ENCODE measurements at regions not wholly inside any gene's neighbourhood (a gene's known extent, or its start where the extent isn't known, plus 50 kb on each side); places are given as distances from the start of the nearest gene placed in this dataset.
"Not testable (repeated sequence)": the region's sequence is repeated elsewhere in the genome, so short reads cannot be mapped to it uniquely, and the experiment has no call there.

DNA sequence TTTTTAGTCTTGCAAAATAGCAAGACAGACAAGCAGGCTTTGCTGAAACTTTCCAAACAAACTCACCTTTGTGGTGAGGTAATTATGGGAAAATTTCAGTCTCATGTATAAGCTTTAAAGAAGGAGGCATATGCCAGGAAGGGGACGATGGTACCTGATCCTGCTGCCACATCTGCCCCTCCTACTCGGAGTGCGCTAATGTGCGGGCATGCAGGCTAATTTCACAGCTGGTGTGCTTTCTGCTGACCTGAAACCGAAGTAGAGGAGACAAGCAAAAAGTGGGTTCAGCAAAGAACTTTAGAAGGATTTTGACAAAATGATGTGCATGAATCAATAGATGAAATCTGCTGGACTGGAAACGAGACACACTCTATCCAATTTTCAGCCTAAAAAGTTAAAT lies 117.1 kb upstream of the IRX4 start:
- FAIRE-seq, result no peak
- no peak for DNase-seq (ENCODE audit: insufficient read length, low spot score)
- no peak for TF ChIP-seq POLR2A (IDR thresholded peaks at IDR 0.05; ENCODE audit: low read depth, low read length)

DNA sequence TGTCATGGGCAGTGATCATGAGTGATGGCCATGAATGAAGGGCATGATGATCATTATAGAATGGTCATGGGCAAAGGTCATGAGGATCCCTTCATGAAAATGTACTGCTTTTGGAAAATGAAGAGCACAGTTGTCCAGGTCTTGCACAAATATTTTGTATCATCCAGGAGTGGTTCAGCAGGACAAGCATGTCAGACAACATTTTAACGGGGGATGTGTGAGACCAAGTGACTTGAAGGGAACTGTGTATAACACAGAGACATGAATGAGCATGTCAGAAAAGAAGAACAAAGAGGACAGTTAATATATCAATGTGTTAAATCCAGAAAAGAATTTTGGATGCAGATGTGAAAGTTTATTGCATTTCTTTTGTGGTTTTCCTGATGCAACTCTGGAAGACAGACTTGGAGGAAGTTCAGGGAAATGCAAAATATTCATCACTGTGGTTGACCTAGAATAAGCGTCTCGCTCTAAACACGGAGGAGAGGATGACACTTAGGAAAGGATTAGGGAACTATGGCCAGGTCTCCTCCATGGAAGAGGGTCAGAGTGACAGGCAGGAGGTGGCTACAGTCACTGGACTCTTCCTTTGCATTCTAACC lies 116.1 kb upstream of the IRX4 start:
- no peak for DNase-seq (ENCODE audit: insufficient read length, low spot score)
- TF ChIP-seq POLR2A (IDR thresholded peaks at IDR 0.05; ENCODE audit: low read depth, low read length), result no peak
- FAIRE-seq, result no peak

DNA sequence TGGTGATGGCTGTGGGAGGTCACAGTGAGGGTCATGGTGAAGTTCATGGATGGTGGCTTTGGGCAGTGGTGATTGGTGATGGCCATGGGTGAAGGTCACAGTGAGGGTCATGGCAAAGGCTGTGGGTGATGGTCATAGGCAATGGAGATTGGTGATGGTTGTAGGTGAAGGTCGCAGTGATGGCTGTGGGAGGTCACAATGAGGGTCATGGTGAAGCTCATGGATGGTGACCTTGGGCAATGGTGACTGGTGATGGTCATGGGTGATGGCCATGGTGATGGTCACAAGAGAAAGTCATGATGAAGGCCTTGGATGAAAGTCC lies 115.6 kb upstream of the IRX4 start:
- FAIRE-seq (no peak), DNase-seq (ENCODE audit: insufficient read length, low spot score) (no peak)
- no peak for TF ChIP-seq POLR2A (IDR thresholded peaks at IDR 0.05; ENCODE audit: low read depth, low read length)

DNA sequence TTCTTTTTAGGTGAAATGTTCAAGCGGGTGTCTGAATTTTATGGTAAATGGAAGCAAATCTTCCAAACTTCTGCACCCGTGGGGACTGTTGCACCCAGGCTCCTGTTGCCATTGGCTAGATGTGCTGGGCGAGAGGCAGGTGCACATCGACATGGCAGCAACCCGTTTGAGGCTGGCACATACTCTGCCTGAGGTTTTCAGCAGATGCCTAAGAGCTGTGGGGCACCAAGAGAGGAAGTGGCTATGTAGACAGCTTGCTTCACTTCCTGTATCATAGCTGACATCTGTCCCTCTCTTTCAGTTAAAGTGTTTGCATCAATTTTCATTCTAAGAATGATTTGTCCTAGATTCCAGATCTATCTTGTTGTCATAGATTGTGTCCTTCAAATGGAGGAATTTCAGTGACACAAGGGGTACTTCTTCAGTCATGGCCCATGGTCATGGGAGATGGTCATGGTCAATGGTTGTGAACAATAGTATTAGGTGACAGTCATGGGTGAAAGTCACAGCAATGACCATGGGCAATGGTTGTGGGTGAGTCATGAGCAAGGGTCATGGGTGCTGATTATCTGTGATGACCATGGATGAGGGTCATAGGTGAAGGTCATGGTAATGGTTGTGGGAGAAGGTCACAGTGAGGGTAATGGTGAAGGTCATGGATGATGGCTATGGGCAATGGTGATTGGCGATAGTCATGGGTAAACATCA lies 115.1 kb upstream of the IRX4 start:
- no peak for TF ChIP-seq POLR2A (IDR thresholded peaks at IDR 0.05; ENCODE audit: low read depth, low read length)
- no peak for FAIRE-seq
- DNase-seq (ENCODE audit: insufficient read length, low spot score), result no peak

DNA sequence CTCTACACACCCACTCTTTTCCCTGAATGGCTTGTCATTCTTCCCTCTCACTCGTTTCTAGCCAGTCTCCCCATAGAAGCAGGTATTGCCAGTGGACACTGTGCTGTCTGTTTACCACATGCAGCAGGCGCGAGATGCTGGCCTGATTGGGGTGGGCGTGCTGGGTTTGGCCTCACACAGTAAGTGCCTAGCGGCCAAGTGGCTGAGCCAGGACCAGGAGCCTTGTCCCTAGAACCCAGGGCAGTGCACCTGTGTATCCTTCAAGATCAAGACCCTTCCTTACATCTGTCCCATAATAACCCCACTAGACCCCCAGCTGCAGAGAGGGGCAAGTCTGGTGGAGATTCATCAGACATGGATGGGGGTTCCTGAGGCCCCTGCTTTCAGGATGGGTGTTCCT lies 112.8 kb upstream of the IRX4 start:
- DNase-seq (ENCODE audit: insufficient read length, low spot score) (no peak), FAIRE-seq (no peak)
- TF ChIP-seq POLR2A (IDR thresholded peaks at IDR 0.05; ENCODE audit: low read depth, low read length), result no peak

DNA sequence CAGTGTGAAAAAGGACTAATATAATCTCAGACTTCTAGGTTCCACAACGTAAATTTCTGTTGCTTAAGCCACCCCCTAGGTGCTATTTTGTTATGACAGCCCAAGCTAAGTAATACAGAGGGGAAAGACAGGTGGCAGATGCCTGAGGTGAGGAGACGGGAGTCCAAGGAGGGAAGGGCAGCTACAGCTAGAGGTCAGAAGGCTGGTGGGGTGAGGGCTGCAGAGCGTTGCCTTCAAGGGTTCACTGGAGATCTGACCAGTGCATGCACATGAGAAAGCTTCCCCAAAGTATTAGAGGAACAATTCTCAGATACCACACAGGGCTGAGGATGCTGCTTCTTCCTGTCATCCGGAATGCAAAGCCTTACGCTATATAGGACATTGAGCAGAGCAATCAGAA lies 104.7 kb upstream of the IRX4 start:
- FAIRE-seq, result no peak
- no peak for TF ChIP-seq POLR2A (IDR thresholded peaks at IDR 0.05; ENCODE audit: low read depth, low read length)
- DNase-seq (ENCODE audit: insufficient read length, low spot score), result no peak

DNA sequence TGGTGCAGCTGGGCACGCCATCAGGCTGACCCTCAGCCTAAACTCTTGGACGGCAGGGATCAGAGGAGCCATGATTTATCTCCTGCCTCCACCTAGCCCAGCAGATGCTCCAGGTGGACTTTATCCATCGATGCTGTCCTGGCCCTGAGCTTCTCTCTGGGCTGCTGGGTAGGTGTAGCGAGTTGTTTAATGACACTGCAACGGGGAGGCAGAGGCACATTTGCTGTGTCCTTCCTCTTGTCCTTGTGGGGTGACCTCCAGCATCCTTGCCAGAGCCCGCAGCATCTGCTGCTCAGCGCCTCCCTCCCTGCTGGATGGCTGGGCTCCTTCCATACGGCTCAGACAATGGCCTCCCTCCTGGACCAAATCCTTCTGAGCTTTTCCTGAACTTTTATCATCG lies 103.1 kb upstream of the IRX4 start:
- FAIRE-seq (no peak), DNase-seq (ENCODE audit: insufficient read length, low spot score) (no peak)
- TF ChIP-seq POLR2A (IDR thresholded peaks at IDR 0.05; ENCODE audit: low read depth, low read length), result no peak

DNA sequence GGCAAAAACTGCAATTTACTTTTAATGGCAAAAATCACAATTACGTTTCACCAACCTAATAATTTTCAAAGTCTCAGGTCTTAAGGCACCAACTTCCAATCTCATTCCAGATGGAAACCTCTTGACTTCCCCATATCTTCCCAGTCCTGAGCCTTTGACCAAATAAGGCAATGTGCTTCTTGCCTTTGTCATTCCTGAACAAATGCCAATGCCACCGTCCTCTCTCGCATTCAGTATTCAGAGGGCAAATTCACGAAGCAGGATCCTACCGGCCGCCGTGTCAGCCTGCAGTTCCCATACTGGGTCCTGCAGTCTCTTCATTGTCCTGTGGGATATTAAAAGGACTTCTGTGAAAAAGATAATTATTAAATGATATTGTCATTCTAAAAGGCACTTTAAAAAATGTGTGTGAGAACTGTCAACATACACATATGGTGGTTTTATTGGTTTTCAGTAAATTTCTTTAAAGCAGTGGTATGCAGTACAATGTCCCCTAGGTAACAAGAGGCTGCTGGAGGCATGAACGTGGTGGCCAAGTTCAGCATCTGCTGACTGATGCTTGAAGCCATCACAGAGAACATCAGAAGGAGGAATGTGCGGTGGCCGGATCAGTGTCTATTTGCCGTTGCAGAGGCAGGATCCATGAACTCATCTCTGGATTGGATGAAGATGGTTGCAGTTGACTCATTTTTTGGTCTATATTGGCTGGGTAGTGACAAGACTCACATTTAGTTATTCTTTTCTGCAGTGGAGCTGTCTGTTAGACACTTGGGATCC lies 101.4 kb upstream of the IRX4 start:
- FAIRE-seq (no peak), DNase-seq (ENCODE audit: insufficient read length, low spot score) (no peak)
- no peak for TF ChIP-seq POLR2A (IDR thresholded peaks at IDR 0.05; ENCODE audit: low read depth, low read length)

DNA sequence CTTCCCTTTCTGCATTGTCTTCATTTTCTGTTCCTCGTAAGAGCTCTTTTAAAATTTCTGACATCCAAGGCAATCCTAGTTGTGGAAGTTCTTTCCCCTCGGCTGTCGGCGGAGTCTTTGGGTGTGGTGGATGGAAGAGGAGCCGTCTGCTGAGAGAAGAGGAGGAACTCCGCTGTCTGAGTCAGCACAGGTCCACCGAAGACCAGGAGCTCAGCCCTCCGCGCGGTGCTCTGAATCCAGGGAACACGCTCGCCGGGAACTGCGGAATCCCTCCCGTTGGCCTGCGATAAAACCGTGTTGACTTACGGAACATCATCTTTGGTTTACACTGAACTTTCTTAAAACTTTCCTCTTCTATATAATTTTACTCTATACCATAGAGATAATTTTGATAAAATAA lies 100.7 kb upstream of the IRX4 start:
- TF ChIP-seq POLR2A (IDR thresholded peaks at IDR 0.05; ENCODE audit: low read depth, low read length), result no peak
- DNase-seq (ENCODE audit: insufficient read length, low spot score), result no peak
- FAIRE-seq, result no peak

DNA sequence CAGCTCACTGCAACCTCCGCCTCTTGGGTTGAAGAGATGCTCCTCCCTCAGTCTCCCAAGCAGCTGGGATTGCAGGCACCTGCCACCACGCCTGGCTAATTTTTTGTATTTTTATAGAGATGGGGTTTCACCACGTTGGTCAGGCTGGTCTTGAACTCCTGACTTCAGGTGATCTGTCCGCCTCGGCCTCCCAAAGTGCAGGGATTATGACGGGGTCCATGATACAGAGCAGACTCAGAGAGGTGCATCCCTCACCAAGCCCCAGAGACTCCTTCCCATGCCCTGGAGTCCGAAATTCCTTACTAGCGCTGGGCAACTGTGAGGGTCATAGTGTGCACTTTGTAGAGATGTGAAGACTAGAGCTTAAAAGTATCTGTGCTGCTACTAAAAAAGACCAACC lies 99.8 kb upstream of the IRX4 start:
- not testable (repeated sequence) for DNase-seq (ENCODE audit: insufficient read length, low spot score)

DNA sequence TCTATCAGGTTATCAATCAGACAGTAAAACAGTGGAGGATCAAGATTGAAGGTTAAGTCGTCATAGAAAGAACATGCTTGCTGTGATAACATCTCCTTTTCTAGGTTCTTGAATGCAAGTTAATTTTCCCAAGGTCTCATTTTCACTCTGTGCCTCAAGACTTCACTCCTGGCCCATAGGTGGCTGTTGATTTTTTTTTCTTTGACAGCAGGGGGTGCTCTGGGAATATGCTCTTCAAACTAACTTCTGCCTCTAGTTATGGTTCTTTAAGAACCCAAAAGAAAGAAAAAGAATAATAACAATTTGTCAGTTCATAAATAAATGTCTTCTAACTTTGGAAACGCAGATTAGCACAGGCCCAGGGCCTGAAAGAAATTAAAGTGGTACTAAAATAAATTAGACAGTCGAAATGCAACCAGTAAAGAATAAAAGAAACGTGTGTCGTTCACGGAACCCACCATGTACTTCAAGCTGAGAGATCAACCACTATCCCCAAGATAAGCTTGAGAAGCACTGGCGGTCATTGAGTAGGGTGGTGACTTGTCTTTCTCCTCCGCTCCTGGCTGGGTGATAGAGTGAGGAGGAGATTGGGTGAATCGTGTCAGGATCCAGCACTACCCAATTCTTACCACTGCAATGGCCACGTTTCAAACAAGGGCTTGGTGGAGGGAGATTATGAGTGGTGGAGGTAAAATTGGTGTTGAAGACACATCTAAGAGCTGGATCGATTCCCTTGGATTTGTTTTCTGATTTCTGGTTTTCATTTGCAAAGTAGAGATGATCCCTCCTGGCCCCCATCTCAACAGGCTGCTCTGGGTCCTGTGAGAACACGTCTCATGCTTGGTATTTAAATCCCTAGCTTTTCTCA lies 93.4 kb upstream of the IRX4 start:
- TF ChIP-seq POLR2A (IDR thresholded peaks at IDR 0.05; ENCODE audit: low read depth, low read length), result no peak
- DNase-seq (ENCODE audit: insufficient read length, low spot score) (no peak), FAIRE-seq (no peak)

More for the DNA sequence above, 99.8 kb upstream of the IRX4 start:
- not testable (repeated sequence) for FAIRE-seq

DNA sequence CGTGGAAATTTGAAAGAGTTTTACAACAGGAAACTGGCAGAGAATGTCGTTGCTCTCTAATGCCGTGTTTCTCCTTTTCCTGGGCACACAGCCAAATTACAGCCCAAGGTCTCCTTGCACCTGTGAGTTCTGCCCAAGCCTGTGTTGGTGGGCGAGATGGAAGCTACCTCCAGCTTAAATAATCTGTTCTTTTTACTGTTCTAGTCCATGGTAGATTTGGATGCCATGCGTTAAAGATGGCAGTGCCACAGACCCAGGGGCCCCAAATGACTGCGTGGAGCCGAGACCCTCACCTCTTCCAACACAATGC lies 92.6 kb upstream of the IRX4 start:
- no peak for TF ChIP-seq POLR2A (IDR thresholded peaks at IDR 0.05; ENCODE audit: low read depth, low read length)
- FAIRE-seq (no peak), DNase-seq (ENCODE audit: insufficient read length, low spot score) (no peak)

DNA sequence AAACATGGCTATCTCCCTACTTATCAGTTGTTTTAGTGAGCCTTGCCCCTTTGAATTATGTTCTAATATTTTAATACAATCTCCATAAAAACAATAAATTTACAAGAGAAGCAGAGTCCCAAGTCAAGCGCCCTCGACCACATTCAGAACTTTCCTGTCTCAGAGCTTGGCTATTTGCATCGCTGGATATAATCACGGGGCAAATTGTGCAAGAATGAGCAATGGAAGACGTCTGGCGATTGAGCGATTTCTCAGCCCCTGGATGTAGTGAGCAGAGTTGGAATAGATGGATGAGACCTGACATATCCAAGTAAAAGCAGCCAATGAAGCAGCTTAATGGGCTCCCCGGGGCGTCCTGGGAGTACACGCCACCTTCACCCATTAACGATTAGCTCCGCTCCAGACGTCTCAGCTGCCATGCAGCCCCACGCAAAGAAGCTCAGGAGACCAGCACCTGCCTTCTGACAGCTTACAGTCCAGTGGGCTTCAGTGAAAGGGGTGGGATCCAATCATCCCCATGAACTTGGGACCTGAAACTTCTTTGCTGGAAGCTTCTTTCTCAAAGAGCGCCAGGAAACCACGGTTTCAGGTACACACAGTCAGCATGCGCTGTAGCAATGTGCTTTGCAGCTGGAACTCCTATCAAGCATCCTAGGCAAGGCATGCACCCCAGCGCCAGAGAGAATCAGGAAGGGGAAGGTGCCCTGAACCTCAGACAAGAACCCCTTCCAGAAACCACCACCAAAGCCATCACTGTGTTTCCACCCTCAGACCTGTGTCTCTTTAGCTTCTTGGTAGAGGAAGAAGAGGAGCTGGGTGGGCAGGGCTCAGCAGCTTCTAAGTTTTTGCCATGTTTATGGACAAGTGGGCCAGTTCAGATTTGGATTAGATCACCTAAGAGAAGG lies 92.0 kb upstream of the IRX4 start:
- DNase-seq (ENCODE audit: insufficient read length, low spot score) (no peak), FAIRE-seq (no peak)
- no peak for TF ChIP-seq POLR2A (IDR thresholded peaks at IDR 0.05; ENCODE audit: low read depth, low read length)
